ENCODE measurements at regions not wholly inside any gene's neighbourhood (a gene's known extent, or its start where the extent isn't known, plus 50 kb on each side); places are given as distances from the start of the nearest gene placed in this dataset.
"Not testable (repeated sequence)": the region's sequence is repeated elsewhere in the genome, so short reads cannot be mapped to it uniquely, and the experiment has no call there.

DNA sequence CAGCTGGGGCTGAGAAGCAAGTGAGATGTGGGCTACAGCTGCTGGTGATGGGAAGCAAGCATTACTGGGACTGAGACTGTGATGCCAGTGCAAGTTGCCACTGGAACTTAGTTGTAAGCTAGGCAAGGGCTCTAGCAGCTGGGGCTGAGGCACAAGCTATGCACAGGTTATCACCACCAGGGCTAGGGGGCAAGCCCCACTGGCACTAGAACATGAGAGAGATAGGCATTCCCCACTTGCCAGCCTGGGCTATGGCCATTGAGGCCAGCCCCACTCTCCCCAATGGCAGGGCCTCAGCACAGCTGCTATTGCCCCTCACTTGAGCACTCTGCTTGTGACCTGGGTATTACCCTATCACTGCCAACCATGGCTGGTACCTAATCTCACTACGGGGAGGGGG, 130.8 kb upstream of the SMIM31 start:
- no peak for TF ChIP-seq CTCF (IDR thresholded peaks at IDR 0.05; ENCODE audit: low read depth, low read length, missing control alignments)
- Histone ChIP-seq H3K4me3 (ENCODE audit: low read depth, low read length) (no peak overlapping the region), H3K27ac (no peak overlapping the region), H3K27me3 (replicated peaks) (no peaks in the 10 kb centered on the region), H3K36me3 (replicated peaks) (no peaks in the 10 kb centered on the region)
- in situ Hi-C loops (cut with HindIII; ENCODE audit: low pct_ligation_motif_present, low sequenced_read_pairs): no loop called here
- DNase-seq: no peak

GRCh38 chr4:164639001-164639400, 114.9 kb upstream of the SMIM31 start:
- DNase-seq: no peak
- no peak overlapping the region for H3K4me3 ChIP-seq (ENCODE audit: low read depth, low read length)
- H3K27ac ChIP-seq: no peak overlapping the region
- in situ Hi-C loops (cut with HindIII; ENCODE audit: low pct_ligation_motif_present, low sequenced_read_pairs): no loop called here
- TF ChIP-seq CTCF (IDR thresholded peaks at IDR 0.05; ENCODE audit: low read depth, low read length, missing control alignments): no peak
- H3K36me3 ChIP-seq (replicated peaks): no peaks in the 10 kb centered on the region
- no peaks in the 10 kb centered on the region for H3K27me3 ChIP-seq (replicated peaks)

GRCh38 chr4:164648151-164648848, 105.6 kb upstream of the SMIM31 start:
- peak overlapping the region; percentile 8 for H3K27ac ChIP-seq
- H3K36me3 ChIP-seq (replicated peaks): no peaks in the 10 kb centered on the region
- H3K27me3 ChIP-seq (replicated peaks): no peaks in the 10 kb centered on the region
- peak; percentile 37 for DNase-seq
- H3K4me3 ChIP-seq (ENCODE audit: low read depth, low read length): no peak overlapping the region
- no peak for TF ChIP-seq CTCF (IDR thresholded peaks at IDR 0.05; ENCODE audit: low read depth, low read length, missing control alignments)
- in situ Hi-C loops (cut with HindIII; ENCODE audit: low pct_ligation_motif_present, low sequenced_read_pairs): no loop called here

- Histone ChIP-seq H3K27ac (no peak overlapping the region), H3K27me3 (replicated peaks) (no peaks in the 10 kb centered on the region), H3K36me3 (replicated peaks) (no peaks in the 10 kb centered on the region), H3K4me3 (ENCODE audit: low read depth, low read length) (no peak overlapping the region)
- no peak for DNase-seq
- TF ChIP-seq CTCF (IDR thresholded peaks at IDR 0.05; ENCODE audit: low read depth, low read length, missing control alignments): no peak
- in situ Hi-C loops (cut with HindIII; ENCODE audit: low pct_ligation_motif_present, low sequenced_read_pairs): no loop called here
Measured at GRCh38 chr4:164648849-164649212, 105.1 kb upstream of the SMIM31 start.

GRCh38 chr4:164659765-164660164, 94.2 kb upstream of the SMIM31 start:
- Histone ChIP-seq H3K27ac (no peak overlapping the region), H3K27me3 (replicated peaks) (no peaks in the 10 kb centered on the region), H3K36me3 (replicated peaks) (no peaks in the 10 kb centered on the region), H3K4me3 (ENCODE audit: low read depth, low read length) (no peak overlapping the region)
- in situ Hi-C loops (cut with HindIII; ENCODE audit: low pct_ligation_motif_present, low sequenced_read_pairs): no loop called here
- no peak for TF ChIP-seq CTCF (IDR thresholded peaks at IDR 0.05; ENCODE audit: low read depth, low read length, missing control alignments)
- no peak for DNase-seq

GRCh38 chr4:164676152-164676551, 77.8 kb upstream of the SMIM31 start:
- H3K27me3 ChIP-seq (replicated peaks); in situ Hi-C loops (cut with HindIII; ENCODE audit: low pct_ligation_motif_present, low sequenced_read_pairs); DNase-seq; H3K4me3 ChIP-seq (ENCODE audit: low read depth, low read length); H3K27ac ChIP-seq; H3K36me3 ChIP-seq (replicated peaks): not testable (repeated sequence)
